ENCODE measurements at regions not wholly inside any gene's neighbourhood (a gene's known extent, or its start where the extent isn't known, plus 50 kb on each side); places are given as distances from the start of the nearest gene placed in this dataset.

GRCh38 chr6:166025149-166025898 lies 142.3 kb downstream of the TBXT start (continued):
- TF ChIP-seq STAT1 (IDR thresholded peaks at IDR 0.05; ENCODE audit: unreplicated experiment): no peak

GRCh38 chr6:166024252-166024651 lies 143.4 kb downstream of the TBXT start:
- no peaks in the 10 kb centered on the region for H3K27me3 ChIP-seq (ENCODE audit: insufficient read depth)
- H4K20me1 ChIP-seq (replicated peaks; ENCODE audit: insufficient read depth): no peaks in the 10 kb centered on the region
- no peaks in the 10 kb centered on the region for H3K36me3 ChIP-seq (ENCODE audit: insufficient read depth)
- no peak for TF ChIP-seq ZNF331 (CRISPR knock-in tag; IDR thresholded peaks at IDR 0.05; ENCODE audit: low read depth)
- TF ChIP-seq POLR2AphosphoS5 (IDR thresholded peaks at IDR 0.05; ENCODE audit: low read depth): no peak
- TF ChIP-seq ETS1 (IDR thresholded peaks at IDR 0.05): no peak
- TF ChIP-seq EZH2 (IDR thresholded peaks at IDR 0.05; ENCODE audit: low read depth, unreplicated experiment): no peak
- TF ChIP-seq STAT1 (IDR thresholded peaks at IDR 0.05; ENCODE audit: unreplicated experiment): no peak
- no peak for TF ChIP-seq ZNF114 (CRISPR knock-in tag; IDR thresholded peaks at IDR 0.05)
- no peak overlapping the region for H3K27ac Mint-ChIP-seq
- no peak overlapping the region for H3K27ac ChIP-seq (ENCODE audit: low read depth)
- DNase-seq (ENCODE audit: low spot score) (no peak), ATAC-seq (no peak)
- H3K4me2 ChIP-seq: no peak overlapping the region
- no peak overlapping the region for H3K4me3 Mint-ChIP-seq
- H3K36me3 Mint-ChIP-seq (ENCODE audit: low read depth): 0 out of 3 replicates have a peak, but pooled peaks cover 2% of the 10 kb centered on the region
- H3F3A ChIP-seq (replicated peaks; ENCODE audit: low read depth): no peaks in the 10 kb centered on the region
- no peaks in the 10 kb centered on the region for H3K79me2 ChIP-seq (replicated peaks; ENCODE audit: insufficient read depth)
- H3K27me3 Mint-ChIP-seq (ENCODE audit: insufficient read depth, low read depth, poor library complexity): peaks cover 3% of the 10 kb centered on the region
- no peak overlapping the region for H2AFZ ChIP-seq
- peaks cover under 1% of the 10 kb centered on the region; the same call in 2 of the 3 replicates for H3K4me1 Mint-ChIP-seq
- H3K9me2 ChIP-seq (ENCODE audit: insufficient read depth): 0 out of 2 replicates have a peak, but pooled peaks cover 3% of the 10 kb centered on the region
- H3K4me3 ChIP-seq: no peak overlapping the region
- peaks cover 14% of the 10 kb centered on the region for H3K9me3 Mint-ChIP-seq
- H3K4me1 ChIP-seq (ENCODE audit: insufficient read depth): peaks cover 1% of the 10 kb centered on the region; the same call in 1 of the 2 replicates

GRCh38 chr6:166023273-166023989 lies 144.2 kb downstream of the TBXT start:
- H3K36me3 Mint-ChIP-seq (ENCODE audit: low read depth): 0 out of 3 replicates have a peak, but pooled peaks cover 2% of the 10 kb centered on the region
- H3K79me2 ChIP-seq (replicated peaks; ENCODE audit: insufficient read depth): no peaks in the 10 kb centered on the region
- H3K4me1 Mint-ChIP-seq: no peaks in the 10 kb centered on the region
- ATAC-seq: no peak
- no peak overlapping the region for H3K4me3 ChIP-seq
- DNase-seq (ENCODE audit: low spot score): no peak
- no peak overlapping the region for H3K4me2 ChIP-seq
- H3K9me3 Mint-ChIP-seq: peaks cover 15% of the 10 kb centered on the region
- H3K27ac ChIP-seq (ENCODE audit: low read depth): no peak overlapping the region
- H3K4me3 Mint-ChIP-seq: no peak overlapping the region
- peaks cover 3% of the 10 kb centered on the region for H3K27me3 Mint-ChIP-seq (ENCODE audit: insufficient read depth, low read depth, poor library complexity)
- no peaks in the 10 kb centered on the region for H3K36me3 ChIP-seq (ENCODE audit: insufficient read depth)
- no peaks in the 10 kb centered on the region for H4K20me1 ChIP-seq (replicated peaks; ENCODE audit: insufficient read depth)
- H2AFZ ChIP-seq: no peak overlapping the region
- H3K4me1 ChIP-seq (ENCODE audit: insufficient read depth): no peaks in the 10 kb centered on the region
- 0 out of 2 replicates have a peak, but pooled peaks cover 3% of the 10 kb centered on the region for H3K9me2 ChIP-seq (ENCODE audit: insufficient read depth)
- H3K27ac Mint-ChIP-seq: no peak overlapping the region
- no peaks in the 10 kb centered on the region for H3K27me3 ChIP-seq (ENCODE audit: insufficient read depth)
- H3F3A ChIP-seq (replicated peaks; ENCODE audit: low read depth): no peaks in the 10 kb centered on the region
- no peak for TF ChIP-seq REST (IDR thresholded peaks at IDR 0.05; ENCODE audit: unreplicated experiment)
- no peak for TF ChIP-seq NANOG (IDR thresholded peaks at IDR 0.05; ENCODE audit: borderline replicate concordance)
- no peak for TF ChIP-seq EZH2phosphoT487 (IDR thresholded peaks at IDR 0.05; ENCODE audit: unreplicated experiment)

All from GM23338 (cell line).